ENCODE measurements at regions not wholly inside any gene's neighbourhood (a gene's known extent, or its start where the extent isn't known, plus 50 kb on each side); places are given as distances from the start of the nearest gene placed in this dataset.
"Not testable (repeated sequence)": the region's sequence is repeated elsewhere in the genome, so short reads cannot be mapped to it uniquely, and the experiment has no call there.

- peak; percentile 2 for DNase-seq (ENCODE audit: low spot score)
Measured at GRCh38 chrX:42290608-42291007, 367.3 kb upstream of the CASK start.

DNA sequence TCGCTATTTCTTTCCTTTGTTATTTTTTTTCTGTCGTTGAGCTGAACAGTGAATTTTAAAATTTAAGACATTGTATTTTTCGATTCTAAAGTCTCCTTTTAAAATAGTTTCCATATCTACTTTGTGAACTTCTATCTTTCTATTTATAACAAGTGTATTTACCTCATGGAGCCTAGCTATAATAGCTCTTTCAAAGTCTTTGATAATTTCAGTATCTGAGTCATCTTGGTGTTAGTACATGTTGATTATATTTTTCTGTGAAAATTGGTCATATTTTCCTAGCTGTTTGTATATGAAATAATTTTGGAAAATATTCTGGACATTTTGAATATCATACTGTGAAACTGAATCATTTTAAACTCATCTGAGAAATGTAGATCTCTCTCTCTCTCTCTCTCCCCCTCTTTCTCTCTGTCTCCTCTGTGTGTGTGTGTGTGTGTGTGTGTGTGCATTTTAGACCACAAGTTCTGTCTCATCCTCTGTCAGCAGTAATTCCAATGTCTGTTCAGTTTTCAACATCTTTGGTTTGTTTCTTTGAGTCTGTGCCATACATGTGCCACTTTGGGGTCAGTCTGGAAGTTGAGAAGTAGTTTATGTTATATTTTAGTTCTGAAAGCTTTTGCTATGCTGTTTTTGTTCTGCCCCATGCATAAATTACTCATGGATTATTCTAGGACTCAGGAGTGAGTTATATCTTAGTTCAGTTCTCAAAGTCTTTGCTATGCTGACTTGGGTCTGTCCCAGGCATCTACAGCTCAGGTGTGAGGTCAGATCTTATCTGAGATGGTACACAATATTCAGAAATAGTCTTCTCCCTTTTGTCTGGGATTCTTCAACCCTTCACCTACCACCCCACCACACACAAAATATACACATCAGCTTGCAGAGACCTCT lies 366.4 kb upstream of the CASK start:
- DNase-seq (ENCODE audit: low spot score): peak; percentile 0

- DNase-seq (ENCODE audit: low spot score): not testable (repeated sequence)
Measured at GRCh38 chrX:42285681-42286080, 362.3 kb upstream of the CASK start.

- no peak for DNase-seq (ENCODE audit: low spot score)
Measured at GRCh38 chrX:42276982-42277690, 353.8 kb upstream of the CASK start.

GRCh38 chrX:42274151-42274550 lies 350.8 kb upstream of the CASK start:
- DNase-seq (ENCODE audit: low spot score): no peak

GRCh38 chrX:42273387-42273786 lies 350.0 kb upstream of the CASK start:
- DNase-seq (ENCODE audit: low spot score): no peak

GRCh38 chrX:42269186-42269585 lies 345.8 kb upstream of the CASK start:
- DNase-seq (ENCODE audit: low spot score): no peak

DNA sequence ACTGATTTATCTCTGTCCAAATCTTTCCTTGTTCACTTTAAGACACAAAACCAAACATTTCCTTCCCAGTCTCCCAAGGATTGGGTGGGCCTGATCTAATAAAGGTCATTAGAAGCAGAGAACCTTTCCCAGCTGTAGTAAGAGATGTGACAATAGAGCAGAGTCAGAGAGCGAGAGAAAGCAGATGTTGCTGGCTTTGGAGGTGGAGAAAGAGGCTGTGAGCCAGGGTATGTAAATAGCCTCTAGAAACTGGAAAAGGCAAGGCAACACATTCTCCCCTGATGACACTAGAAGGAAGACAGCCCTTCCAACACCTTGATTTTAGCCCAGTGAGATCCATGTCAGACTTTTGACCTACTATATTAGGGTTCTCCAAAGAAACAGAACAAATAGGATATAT lies 337.5 kb upstream of the CASK start:
- DNase-seq (ENCODE audit: low spot score): no peak

- no peak for DNase-seq (ENCODE audit: low spot score)
Measured at GRCh38 chrX:42248226-42248625, 324.9 kb upstream of the CASK start.

GRCh38 chrX:42247241-42247640 lies 323.9 kb upstream of the CASK start:
- DNase-seq (ENCODE audit: low spot score): no peak

DNA sequence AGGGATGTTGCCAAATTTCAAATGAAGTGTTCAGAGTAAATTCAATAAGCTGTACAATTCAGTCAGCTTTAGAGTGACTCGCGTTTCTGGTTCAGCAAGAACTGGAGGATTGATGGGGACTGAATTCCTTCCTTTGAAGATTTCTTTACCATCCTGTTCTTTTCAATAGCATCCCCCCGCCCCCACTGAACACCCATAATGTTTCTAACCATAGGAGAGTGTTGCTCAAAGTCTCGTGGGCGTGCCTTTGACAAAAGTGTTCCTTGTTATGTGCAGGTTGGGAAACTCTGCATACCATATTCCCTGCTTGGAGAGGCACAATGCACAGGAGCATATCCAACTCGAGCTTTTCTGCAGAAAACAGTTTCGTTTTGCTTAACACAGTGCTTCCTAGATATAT lies 323.5 kb upstream of the CASK start:
- DNase-seq (ENCODE audit: low spot score): no peak

DNA sequence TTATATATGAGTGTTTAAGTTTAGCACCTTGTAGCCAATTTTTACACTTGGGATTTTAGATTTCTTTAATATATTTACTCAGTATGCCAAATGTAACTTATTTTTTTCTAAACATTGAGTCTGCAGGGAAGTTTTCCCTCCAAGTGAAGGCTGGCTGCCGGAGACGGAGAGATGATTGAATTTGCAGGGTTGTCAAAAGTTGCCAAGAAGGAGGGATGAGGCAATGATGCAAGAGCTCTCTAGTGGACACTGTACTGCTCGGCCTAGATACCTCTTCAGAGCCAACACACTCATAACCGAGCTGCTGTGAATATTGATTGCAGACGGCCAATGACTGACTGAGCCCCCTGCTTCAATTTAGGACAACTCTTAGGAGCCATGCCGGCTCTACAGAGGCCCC lies 318.6 kb upstream of the CASK start:
- no peak for DNase-seq (ENCODE audit: low spot score)

DNA sequence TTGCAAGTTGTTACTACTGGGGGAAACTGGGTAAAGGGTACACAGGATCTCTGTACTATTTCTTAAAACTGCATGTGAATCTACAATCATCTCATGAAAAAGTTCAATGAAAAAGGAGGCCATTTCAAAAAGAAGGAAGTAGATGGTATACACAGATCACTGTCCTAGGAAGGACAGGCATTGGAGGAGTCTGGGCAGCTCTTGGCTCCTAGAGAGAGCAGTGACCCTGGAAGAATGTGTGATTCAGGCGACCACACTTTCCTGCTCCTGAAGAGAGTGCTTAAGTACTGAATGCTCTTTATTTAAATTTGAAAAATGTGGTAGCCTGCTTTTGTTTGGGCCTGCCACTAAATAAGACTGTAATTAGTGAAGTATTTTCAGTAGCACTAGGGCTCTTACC lies 318.1 kb upstream of the CASK start:
- DNase-seq (ENCODE audit: low spot score): no peak

DNA sequence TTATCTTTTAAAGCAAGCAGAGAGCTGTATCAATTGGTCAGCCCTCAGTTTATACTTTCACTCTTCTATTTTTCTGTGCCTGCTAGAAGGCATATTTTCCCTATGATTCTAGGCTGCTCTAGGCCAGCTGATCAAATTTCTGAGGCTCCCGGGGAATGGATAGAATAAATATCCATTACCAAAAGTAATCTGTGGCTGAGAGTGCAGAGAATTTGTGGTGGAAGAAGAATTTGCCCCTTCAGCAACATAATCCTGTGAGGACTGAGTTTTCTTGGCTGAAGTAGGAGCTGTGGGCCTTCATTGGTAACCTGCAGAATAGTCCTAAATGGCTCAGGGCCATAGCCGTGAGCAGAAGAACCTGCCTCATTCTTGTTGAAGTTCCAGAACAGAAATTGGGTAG lies 314.6 kb upstream of the CASK start:
- DNase-seq (ENCODE audit: low spot score): no peak

GRCh38 chrX:42229533-42229932 lies 306.2 kb upstream of the CASK start:
- no peak for DNase-seq (ENCODE audit: low spot score)

DNA sequence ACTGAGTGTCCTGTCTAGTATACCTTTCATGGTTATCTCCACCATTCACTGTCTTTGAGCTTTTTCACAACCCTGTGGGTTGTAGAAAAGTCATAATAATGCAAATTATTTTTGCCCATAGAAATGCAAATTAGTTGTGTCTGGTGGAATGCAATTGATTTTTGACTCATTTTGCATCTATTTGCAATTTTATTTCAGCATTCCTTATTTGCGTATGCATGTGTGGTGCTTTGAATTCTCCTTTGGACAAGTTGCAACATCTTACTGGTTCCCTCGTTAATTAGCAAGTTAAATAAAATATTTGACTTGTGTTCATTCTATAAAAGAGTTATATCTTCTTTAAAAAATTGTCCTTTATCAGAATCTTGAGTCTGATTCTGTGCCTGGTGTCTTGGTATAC lies 297.3 kb upstream of the CASK start:
- DNase-seq (ENCODE audit: low spot score): no peak

DNA sequence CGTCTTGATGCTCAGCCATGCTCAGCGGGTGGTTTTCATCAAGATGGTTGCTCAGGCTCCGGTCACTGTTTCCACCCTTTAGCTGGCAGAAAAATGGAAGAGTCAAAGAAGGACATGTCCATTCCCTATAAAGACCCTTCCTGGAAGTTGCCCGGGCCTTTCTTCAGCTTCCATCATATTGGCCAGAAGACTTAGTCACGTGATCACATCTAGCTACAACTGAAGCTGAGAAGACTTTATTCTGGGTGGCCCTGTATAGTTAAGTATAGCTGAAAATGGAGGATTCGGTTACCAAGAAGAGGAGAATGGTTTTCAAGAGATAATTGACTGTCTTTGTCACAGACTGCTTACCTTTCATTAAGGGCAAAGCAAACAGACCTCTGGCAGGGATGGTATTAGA lies 296.7 kb upstream of the CASK start:
- DNase-seq (ENCODE audit: low spot score): no peak

DNA sequence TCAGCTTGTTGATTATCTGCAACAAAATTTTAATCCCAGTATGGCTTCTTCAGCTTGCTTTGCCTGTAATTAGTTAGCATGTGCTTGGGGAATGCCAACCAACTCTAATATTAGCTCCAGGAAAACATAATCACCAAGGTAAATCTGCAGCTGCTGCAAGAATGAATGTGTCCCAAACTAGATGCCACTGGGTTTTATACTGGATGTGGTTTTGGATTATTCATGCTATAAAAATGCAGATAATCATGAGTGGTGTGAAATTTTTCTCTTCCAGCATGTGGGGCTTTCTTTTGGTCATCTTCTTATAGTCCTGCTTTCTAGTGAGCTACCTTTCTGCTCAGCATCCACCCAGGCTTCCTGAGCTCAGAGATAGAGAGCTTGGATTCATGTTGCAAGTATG lies 295.9 kb upstream of the CASK start:
- no peak for DNase-seq (ENCODE audit: low spot score)

DNA sequence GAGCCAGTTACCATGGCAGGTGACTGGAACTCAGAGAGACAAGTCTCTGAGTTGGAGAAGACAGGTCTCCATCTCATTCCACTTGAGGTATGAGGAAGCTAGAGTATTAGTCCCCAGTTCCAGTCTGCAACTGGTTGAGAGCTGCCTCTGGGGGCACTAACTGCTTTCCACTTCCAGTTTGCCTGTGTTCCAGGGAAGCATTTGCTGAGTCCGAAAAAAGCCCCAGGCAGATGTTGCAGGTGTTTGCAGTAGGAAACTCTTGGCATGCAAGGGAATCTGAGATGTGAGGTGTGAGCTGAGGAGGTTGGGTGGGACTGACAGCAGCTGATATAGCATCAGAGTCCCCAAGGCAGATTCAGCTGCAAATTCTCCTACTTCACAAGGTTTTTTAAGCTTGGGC lies 272.2 kb upstream of the CASK start:
- no peak for DNase-seq (ENCODE audit: low spot score)

DNA sequence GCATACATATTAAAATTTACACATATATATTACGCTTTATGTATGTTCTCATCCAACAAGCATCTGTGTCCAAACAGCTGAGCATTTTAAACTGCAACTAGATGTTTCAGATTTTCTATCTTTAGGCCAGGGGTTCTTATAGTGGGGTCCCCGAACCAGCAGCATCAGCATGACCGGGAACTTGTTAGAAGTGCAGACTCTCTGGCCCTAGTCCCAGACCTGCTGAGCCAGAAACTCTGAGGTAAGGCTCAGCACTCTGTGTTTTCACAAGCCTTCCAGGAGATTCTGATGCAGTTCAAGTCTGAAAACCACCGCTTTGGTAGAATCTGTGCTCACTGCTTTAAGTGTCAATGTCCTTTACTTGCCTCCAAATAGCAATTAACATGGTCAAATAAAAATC lies 266.2 kb upstream of the CASK start:
- DNase-seq (ENCODE audit: low spot score): no peak

DNA sequence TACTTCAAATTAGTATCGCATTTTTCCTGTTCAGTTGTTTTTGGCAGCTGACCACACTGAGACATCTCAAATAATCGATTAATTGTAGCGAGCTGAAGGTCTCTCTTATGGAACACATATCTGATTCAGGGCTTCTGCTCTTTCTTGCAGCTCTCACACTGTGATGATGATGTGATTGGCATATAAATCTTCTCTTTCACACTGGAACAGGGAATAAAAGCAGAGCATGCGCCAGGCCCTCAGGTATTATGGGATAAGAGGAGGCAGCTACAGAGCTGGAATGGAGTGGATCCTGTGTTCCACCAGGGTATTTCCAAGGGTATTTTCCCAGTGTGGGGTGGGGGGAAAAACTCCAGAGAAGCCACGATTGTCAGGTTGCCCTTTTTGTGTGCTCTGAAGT lies 265.4 kb upstream of the CASK start:
- DNase-seq (ENCODE audit: low spot score): no peak

DNA sequence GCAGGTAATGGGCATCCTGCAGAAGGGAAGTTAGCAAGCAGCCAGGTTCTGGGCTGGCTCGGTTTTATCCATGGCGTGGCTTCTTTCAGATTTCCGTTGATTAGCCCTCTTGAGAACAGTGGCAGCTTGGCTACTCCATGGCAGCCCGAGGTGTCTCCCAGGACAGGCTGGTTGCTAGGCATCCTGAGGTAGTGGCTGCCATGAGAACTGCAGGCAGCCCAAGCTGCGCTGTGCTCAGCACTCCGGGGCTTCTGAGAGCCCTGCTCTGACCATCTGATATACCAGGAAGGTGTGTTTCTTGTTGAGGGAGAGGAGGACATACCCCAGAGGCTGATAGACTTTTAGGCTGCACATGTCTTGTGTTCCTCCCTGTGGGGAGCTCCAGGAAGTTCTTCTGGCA lies 253.4 kb upstream of the CASK start:
- DNase-seq (ENCODE audit: low spot score): no peak

DNA sequence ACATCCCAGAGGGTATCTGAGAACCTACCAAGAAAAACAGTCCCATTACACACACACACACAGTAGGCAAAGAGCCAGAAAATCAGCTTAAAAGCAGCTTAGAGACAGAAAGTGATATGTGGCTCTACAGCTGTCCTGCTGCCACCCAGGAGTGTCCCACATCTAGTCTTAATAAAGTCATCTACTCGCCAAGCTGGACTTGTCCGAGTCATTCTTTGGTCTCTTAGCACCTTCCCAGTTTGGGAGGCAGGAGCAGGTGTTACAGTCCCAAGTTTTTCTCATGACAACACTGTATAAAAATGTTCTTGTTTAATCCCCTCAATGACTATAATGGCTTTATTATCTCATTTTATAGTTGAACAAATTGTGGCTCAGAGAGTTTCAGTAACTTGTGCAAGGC lies 252.5 kb upstream of the CASK start:
- DNase-seq (ENCODE audit: low spot score): no peak

- DNase-seq (ENCODE audit: low spot score): not testable (repeated sequence)
Measured at GRCh38 chrX:42157923-42158322, 234.6 kb upstream of the CASK start.
